22Rv1 (cell line): ENCODE measurements at regions not wholly inside any gene's neighbourhood (a gene's known extent, or its start where the extent isn't known, plus 50 kb on each side); places are given as distances from the start of the nearest gene placed in this dataset.

Source experiments
- H3K27ac ChIP-seq: fragments of 450-650 bp; 2 replicates; pipeline ENCODE4 v1.5.1; 2017
- CTCF ChIP-seq: fragments of 450-650 bp; IDR thresholded peaks from 2 replicates; pipeline ENCODE4 v1.5.1; 2017; ENCODE audit warnings: mild to moderate bottlenecking
- ZFX ChIP-seq: fragments of 450-650 bp; IDR thresholded peaks from 2 replicates; pipeline ENCODE4 v1.6.1; 2017; ENCODE audit warnings: antibody characterized with exemption, borderline replicate concordance

GRCh38 chr9:96183751-96184150 lies 118.2 kb downstream of the HSD17B3 start:
- H3K27ac ChIP-seq: no peak overlapping the region
- TF ChIP-seq CTCF (no peak), ZFX (no peak)

- TF ChIP-seq CTCF: no peak
- no peak for TF ChIP-seq ZFX
- no peak overlapping the region for H3K27ac ChIP-seq
Observed at GRCh38 chr9:96178153-96178552, 123.8 kb downstream of the HSD17B3 start.

- no peak overlapping the region for H3K27ac ChIP-seq
- TF ChIP-seq ZFX: no peak
- TF ChIP-seq CTCF: no peak
Observed at GRCh38 chr9:96177719-96178028, 124.3 kb downstream of the HSD17B3 start.

GRCh38 chr9:96177005-96177718 lies 124.8 kb downstream of the HSD17B3 start:
- no peak for TF ChIP-seq CTCF
- no peak for TF ChIP-seq ZFX
- no peak overlapping the region for H3K27ac ChIP-seq

- no peak overlapping the region for H3K27ac ChIP-seq
- TF ChIP-seq CTCF (no peak), ZFX (no peak)
Observed at GRCh38 chr9:96175796-96176195, 126.2 kb downstream of the HSD17B3 start.

GRCh38 chr9:96175001-96175400 lies 127.0 kb downstream of the HSD17B3 start:
- TF ChIP-seq CTCF: no peak
- TF ChIP-seq ZFX: no peak
- no peak overlapping the region for H3K27ac ChIP-seq

- H3K27ac ChIP-seq: no peak overlapping the region
- TF ChIP-seq ZFX: no peak
Observed at GRCh38 chr9:96174371-96174770, 127.6 kb downstream of the HSD17B3 start.

GRCh38 chr9:96173640-96174039 lies 128.3 kb downstream of the HSD17B3 start:
- TF ChIP-seq CTCF: no peak
- TF ChIP-seq ZFX: no peak
- no peak overlapping the region for H3K27ac ChIP-seq
